ENCODE measurements at regions not wholly inside any gene's neighbourhood (a gene's known extent, or its start where the extent isn't known, plus 50 kb on each side); places are given as distances from the start of the nearest gene placed in this dataset.

DNA sequence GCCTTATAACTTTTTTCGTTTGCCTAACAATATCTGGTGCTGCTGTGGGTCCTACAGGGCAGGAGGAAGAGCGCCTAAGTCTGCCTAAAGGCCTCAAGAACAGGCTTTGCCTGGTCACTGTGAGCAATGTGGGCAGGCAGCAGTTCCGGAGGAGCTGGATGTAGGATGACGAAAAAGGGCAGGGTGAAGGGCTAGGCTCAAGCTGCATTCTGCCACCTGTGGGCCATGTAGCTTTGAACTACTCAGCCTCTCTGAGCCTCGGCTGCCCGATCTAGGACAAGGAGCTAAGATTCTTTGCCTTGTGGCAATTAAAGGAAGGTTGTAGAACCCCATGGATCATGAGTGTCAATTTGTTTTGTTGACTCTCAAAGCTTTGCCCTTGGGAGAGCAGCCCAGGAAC, 57.1 kb upstream of the MAMLD1 start:
- TF ChIP-seq, protein P1, sequence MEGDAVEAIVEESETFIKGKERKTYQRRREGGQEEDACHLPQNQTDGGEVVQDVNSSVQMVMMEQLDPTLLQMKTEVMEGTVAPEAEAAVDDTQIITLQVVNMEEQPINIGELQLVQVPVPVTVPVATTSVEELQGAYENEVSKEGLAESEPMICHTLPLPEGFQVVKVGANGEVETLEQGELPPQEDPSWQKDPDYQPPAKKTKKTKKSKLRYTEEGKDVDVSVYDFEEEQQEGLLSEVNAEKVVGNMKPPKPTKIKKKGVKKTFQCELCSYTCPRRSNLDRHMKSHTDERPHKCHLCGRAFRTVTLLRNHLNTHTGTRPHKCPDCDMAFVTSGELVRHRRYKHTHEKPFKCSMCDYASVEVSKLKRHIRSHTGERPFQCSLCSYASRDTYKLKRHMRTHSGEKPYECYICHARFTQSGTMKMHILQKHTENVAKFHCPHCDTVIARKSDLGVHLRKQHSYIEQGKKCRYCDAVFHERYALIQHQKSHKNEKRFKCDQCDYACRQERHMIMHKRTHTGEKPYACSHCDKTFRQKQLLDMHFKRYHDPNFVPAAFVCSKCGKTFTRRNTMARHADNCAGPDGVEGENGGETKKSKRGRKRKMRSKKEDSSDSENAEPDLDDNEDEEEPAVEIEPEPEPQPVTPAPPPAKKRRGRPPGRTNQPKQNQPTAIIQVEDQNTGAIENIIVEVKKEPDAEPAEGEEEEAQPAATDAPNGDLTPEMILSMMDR (IDR thresholded peaks at IDR 0.05): no peak
- TF ChIP-seq, protein P2, sequence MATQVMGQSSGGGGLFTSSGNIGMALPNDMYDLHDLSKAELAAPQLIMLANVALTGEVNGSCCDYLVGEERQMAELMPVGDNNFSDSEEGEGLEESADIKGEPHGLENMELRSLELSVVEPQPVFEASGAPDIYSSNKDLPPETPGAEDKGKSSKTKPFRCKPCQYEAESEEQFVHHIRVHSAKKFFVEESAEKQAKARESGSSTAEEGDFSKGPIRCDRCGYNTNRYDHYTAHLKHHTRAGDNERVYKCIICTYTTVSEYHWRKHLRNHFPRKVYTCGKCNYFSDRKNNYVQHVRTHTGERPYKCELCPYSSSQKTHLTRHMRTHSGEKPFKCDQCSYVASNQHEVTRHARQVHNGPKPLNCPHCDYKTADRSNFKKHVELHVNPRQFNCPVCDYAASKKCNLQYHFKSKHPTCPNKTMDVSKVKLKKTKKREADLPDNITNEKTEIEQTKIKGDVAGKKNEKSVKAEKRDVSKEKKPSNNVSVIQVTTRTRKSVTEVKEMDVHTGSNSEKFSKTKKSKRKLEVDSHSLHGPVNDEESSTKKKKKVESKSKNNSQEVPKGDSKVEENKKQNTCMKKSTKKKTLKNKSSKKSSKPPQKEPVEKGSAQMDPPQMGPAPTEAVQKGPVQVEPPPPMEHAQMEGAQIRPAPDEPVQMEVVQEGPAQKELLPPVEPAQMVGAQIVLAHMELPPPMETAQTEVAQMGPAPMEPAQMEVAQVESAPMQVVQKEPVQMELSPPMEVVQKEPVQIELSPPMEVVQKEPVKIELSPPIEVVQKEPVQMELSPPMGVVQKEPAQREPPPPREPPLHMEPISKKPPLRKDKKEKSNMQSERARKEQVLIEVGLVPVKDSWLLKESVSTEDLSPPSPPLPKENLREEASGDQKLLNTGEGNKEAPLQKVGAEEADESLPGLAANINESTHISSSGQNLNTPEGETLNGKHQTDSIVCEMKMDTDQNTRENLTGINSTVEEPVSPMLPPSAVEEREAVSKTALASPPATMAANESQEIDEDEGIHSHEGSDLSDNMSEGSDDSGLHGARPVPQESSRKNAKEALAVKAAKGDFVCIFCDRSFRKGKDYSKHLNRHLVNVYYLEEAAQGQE (IDR thresholded peaks at IDR 0.05; ENCODE audit: insufficient read depth in 1 of 2, low read depth in 2 of 2, low read length in 1 of 2): no peak
- TF ChIP-seq POLR2AphosphoS5 (IDR thresholded peaks at IDR 0.05; ENCODE audit: low read depth, low read length) (no peak), SIN3A (IDR thresholded peaks at IDR 0.05; ENCODE audit: borderline replicate concordance, insufficient read depth, low read depth, low read length) (no peak)

All from Panc1 (cell line).